NB4 (cell line): ENCODE measurements at regions not wholly inside any gene's neighbourhood (a gene's known extent, or its start where the extent isn't known, plus 50 kb on each side); places are given as distances from the start of the nearest gene placed in this dataset.

Source experiments
- CTCF ChIP-seq: IDR thresholded peaks from one replicate; pipeline ENCODE4 v1.5.1; 2012; ENCODE audit warnings: low read depth, low read length
- POLR2A ChIP-seq: IDR thresholded peaks from 2 replicates; pipeline ENCODE4 v1.6.1; 2011; ENCODE audit warnings: mild to moderate bottlenecking; ENCODE audit not compliant: insufficient read length; ENCODE audit errors: extremely low read depth

GRCh38 chr14:22337521-22337920 lies 251.5 kb downstream of the DAD1 start:
- TF ChIP-seq CTCF (no peak), POLR2A (no peak)
